OCI-LY7 (cell line): ENCODE measurements at regions not wholly inside any gene's neighbourhood (a gene's known extent, or its start where the extent isn't known, plus 50 kb on each side); places are given as distances from the start of the nearest gene placed in this dataset.

Experiments
- EZH2phosphoT487 ChIP-seq: fragments of 200-600 bp; sonication (generic); IDR thresholded peaks from 2 replicates; pipeline ENCODE4 v1.6.1; 2018; ENCODE audit warnings: low read depth, borderline replicate concordance, mild to moderate bottlenecking, mixed run types, antibody characterized with exemption, low read length, moderate library complexity, mixed read lengths
- TF ChIP-seq, protein P1 (sequence below): fragments of 200-600 bp; sonication (generic); conservative IDR thresholded peaks from 2 replicates; pipeline ENCODE4 v1.5.1; 2014; ENCODE audit warnings: mild to moderate bottlenecking, antibody characterized with exemption, low read length, moderate library complexity, mixed read lengths

DNA sequence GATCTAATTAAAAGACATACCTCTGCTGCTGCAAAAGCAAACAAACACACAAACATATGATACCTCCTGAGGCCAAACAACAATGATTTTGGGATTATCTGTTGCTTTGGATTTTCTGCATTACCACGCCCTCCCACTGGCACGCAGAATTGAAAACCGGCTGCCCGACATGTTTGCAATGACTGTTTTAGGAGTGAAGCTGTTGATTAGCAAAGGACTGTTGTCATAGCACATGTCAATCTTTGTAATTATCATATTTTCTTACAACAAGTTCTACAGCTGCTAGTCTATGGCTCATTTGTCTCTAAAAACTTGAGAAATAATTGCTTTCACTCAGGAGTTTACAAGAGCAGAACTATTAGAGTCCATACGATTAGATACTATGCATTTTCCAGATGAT, 94.4 kb upstream of the MEIS1 start:
- TF ChIP-seq, protein P1, sequence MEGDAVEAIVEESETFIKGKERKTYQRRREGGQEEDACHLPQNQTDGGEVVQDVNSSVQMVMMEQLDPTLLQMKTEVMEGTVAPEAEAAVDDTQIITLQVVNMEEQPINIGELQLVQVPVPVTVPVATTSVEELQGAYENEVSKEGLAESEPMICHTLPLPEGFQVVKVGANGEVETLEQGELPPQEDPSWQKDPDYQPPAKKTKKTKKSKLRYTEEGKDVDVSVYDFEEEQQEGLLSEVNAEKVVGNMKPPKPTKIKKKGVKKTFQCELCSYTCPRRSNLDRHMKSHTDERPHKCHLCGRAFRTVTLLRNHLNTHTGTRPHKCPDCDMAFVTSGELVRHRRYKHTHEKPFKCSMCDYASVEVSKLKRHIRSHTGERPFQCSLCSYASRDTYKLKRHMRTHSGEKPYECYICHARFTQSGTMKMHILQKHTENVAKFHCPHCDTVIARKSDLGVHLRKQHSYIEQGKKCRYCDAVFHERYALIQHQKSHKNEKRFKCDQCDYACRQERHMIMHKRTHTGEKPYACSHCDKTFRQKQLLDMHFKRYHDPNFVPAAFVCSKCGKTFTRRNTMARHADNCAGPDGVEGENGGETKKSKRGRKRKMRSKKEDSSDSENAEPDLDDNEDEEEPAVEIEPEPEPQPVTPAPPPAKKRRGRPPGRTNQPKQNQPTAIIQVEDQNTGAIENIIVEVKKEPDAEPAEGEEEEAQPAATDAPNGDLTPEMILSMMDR: no peak
- no peak for TF ChIP-seq EZH2phosphoT487
